HG03196 (cell line): ENCODE measurements at regions not wholly inside any gene's neighbourhood (a gene's known extent, or its start where the extent isn't known, plus 50 kb on each side); places are given as distances from the start of the nearest gene placed in this dataset.

Source experiments
- ATAC-seq: cut with Tn5 transposase; IDR thresholded peaks from one replicate; pipeline ENCODE4 v1.9.1; 2021; ENCODE audit not compliant: unreplicated experiment

GRCh38 chr3:22208844-22209243 lies 457.8 kb upstream of the ZNF385D start:
- no peak for ATAC-seq

GRCh38 chr3:22209578-22209977 lies 458.6 kb upstream of the ZNF385D start:
- no peak for ATAC-seq

GRCh38 chr3:22210693-22211092 lies 459.7 kb upstream of the ZNF385D start:
- no peak for ATAC-seq

- no peak for ATAC-seq
Observed at GRCh38 chr3:22216601-22217000, 465.6 kb upstream of the ZNF385D start.

- ATAC-seq, result no peak
Observed at GRCh38 chr3:22225161-22225560, 474.2 kb upstream of the ZNF385D start.

- ATAC-seq, result no peak
Observed at GRCh38 chr3:22228705-22229104, 477.7 kb upstream of the ZNF385D start.

- ATAC-seq, result no peak
Observed at GRCh38 chr3:22231061-22231460, 480.1 kb upstream of the ZNF385D start.

GRCh38 chr3:22236490-22237270 lies 485.7 kb upstream of the ZNF385D start:
- peak; percentile 77 for ATAC-seq

GRCh38 chr3:22239011-22239410 lies 488.0 kb upstream of the ZNF385D start:
- no peak for ATAC-seq

- ATAC-seq, result no peak
Observed at GRCh38 chr3:22241110-22241509, 490.1 kb upstream of the ZNF385D start.

GRCh38 chr3:22244761-22245521 lies 493.9 kb upstream of the ZNF385D start:
- ATAC-seq, result no peak

GRCh38 chr3:22245811-22246583 lies 495.0 kb upstream of the ZNF385D start:
- ATAC-seq, result no peak

- no peak for ATAC-seq
Observed at GRCh38 chr3:22249658-22250057, 498.6 kb upstream of the ZNF385D start.

GRCh38 chr3:22257252-22257651 lies 506.2 kb upstream of the ZNF385D start:
- no peak for ATAC-seq

GRCh38 chr3:22262386-22262785 lies 511.4 kb upstream of the ZNF385D start:
- ATAC-seq, result no peak

- no peak for ATAC-seq
Observed at GRCh38 chr3:22263042-22263441, 512.0 kb upstream of the ZNF385D start.

- no peak for ATAC-seq
Observed at GRCh38 chr3:22265403-22265802, 514.4 kb upstream of the ZNF385D start.

- no peak for ATAC-seq
Observed at GRCh38 chr3:22269831-22270230, 518.8 kb upstream of the ZNF385D start.

GRCh38 chr3:22276351-22276750 lies 525.3 kb upstream of the ZNF385D start:
- ATAC-seq, result no peak

- no peak for ATAC-seq
Observed at GRCh38 chr3:22284559-22284958, 533.5 kb upstream of the ZNF385D start.

- no peak for ATAC-seq
Observed at GRCh38 chr3:22288756-22289155, 537.7 kb upstream of the ZNF385D start.

- ATAC-seq, result no peak
Observed at GRCh38 chr3:22292681-22293080, 541.7 kb upstream of the ZNF385D start.
